ENCODE measurements at regions not wholly inside any gene's neighbourhood (a gene's known extent, or its start where the extent isn't known, plus 50 kb on each side); places are given as distances from the start of the nearest gene placed in this dataset.

GRCh38 chr10:113310347-113310746 is 242.5 kb upstream of the HABP2 start:
- TF ChIP-seq CTCF (IDR thresholded peaks at IDR 0.05; ENCODE audit: extremely low read depth, insufficient read depth, missing control alignments) = no peak
- in situ Hi-C loops (cut with MboI; ENCODE audit: low pct_unique_long_range_greater_than_20kb, low sequenced_read_pairs, unreplicated experiment) = no loop called here
- DNase-seq (ENCODE audit: low spot score) = no peak

DNA sequence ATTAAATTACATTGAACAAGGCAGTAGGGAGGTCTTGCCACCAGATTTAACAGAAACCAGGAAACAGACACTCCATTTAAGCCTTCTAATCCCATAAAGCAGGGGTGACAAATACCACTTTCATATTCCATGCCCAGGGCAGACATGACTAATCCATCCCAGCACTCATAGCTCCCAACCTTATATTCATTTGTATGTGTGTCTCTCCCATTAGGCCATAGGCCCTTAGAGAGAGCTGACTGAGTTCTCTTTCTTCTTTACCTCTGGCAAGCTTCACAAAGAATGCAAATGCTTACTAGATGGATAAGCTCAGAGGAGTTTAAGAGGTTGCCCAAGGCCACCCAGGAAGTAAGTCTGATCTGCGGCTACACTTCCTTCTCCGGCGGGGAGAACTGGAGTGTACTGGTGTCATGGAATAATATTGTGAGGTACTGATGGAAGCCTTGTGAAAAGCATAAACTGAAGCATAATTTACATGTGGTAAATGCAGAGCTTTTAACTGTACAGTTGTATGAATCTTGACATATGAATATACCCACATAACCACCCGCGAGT is 239.7 kb upstream of the HABP2 start:
- in situ Hi-C loops (cut with MboI; ENCODE audit: low pct_unique_long_range_greater_than_20kb, low sequenced_read_pairs, unreplicated experiment) = no loop called here
- DNase-seq (ENCODE audit: low spot score) = no peak
- TF ChIP-seq CTCF (IDR thresholded peaks at IDR 0.05; ENCODE audit: extremely low read depth, insufficient read depth, missing control alignments) = no peak

- no peak for DNase-seq (ENCODE audit: low spot score)
- in situ Hi-C loops (cut with MboI; ENCODE audit: low pct_unique_long_range_greater_than_20kb, low sequenced_read_pairs, unreplicated experiment) = no loop called here
- TF ChIP-seq CTCF (IDR thresholded peaks at IDR 0.05; ENCODE audit: extremely low read depth, insufficient read depth, missing control alignments) = no peak
Measured at GRCh38 chr10:113313722-113314121, 239.1 kb upstream of the HABP2 start.

- no peak for DNase-seq (ENCODE audit: low spot score)
- TF ChIP-seq CTCF (IDR thresholded peaks at IDR 0.05; ENCODE audit: extremely low read depth, insufficient read depth, missing control alignments) = no peak
- in situ Hi-C loops (cut with MboI; ENCODE audit: low pct_unique_long_range_greater_than_20kb, low sequenced_read_pairs, unreplicated experiment) = no loop called here
Measured at GRCh38 chr10:113316506-113316905, 236.3 kb upstream of the HABP2 start.

- in situ Hi-C loops (cut with MboI; ENCODE audit: low pct_unique_long_range_greater_than_20kb, low sequenced_read_pairs, unreplicated experiment) = no loop called here
- no peak for DNase-seq (ENCODE audit: low spot score)
- no peak for TF ChIP-seq CTCF (IDR thresholded peaks at IDR 0.05; ENCODE audit: extremely low read depth, insufficient read depth, missing control alignments)
Measured at GRCh38 chr10:113317489-113317888, 235.4 kb upstream of the HABP2 start.

DNA sequence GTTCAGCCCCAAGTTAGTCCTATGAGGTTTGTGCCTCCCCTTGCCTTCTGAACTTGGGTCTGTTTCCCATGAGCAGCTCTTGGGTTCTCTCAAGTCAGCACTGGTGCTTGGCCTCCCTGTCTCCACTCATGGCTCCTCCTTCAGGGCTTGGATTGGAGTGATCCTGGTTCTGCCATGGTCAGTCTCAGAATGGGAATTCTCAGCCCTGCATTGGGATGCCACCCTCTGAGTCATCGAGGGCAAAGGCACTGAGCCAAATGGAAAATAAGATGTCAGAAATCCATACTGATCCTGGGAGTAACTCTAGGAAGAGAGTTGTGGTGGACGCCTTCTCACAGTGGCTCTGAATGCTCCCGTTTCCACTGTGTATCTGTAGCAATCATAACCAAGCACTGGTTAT is 233.4 kb upstream of the HABP2 start:
- in situ Hi-C loops (cut with MboI; ENCODE audit: low pct_unique_long_range_greater_than_20kb, low sequenced_read_pairs, unreplicated experiment) = no loop called here
- no peak for TF ChIP-seq CTCF (IDR thresholded peaks at IDR 0.05; ENCODE audit: extremely low read depth, insufficient read depth, missing control alignments)
- no peak for DNase-seq (ENCODE audit: low spot score)

- in situ Hi-C loops (cut with MboI; ENCODE audit: low pct_unique_long_range_greater_than_20kb, low sequenced_read_pairs, unreplicated experiment) = no loop called here
- DNase-seq (ENCODE audit: low spot score) = no peak
- no peak for TF ChIP-seq CTCF (IDR thresholded peaks at IDR 0.05; ENCODE audit: extremely low read depth, insufficient read depth, missing control alignments)
Measured at GRCh38 chr10:113320211-113320610, 232.6 kb upstream of the HABP2 start.
